Femur (tissue), 1 donor: ENCODE measurements at regions not wholly inside any gene's neighbourhood (a gene's known extent, or its start where the extent isn't known, plus 50 kb on each side); places are given as distances from the start of the nearest gene placed in this dataset.

ENCODE experiments used
- DNase-seq: peaks from one replicate; pipeline ENCODE4 v3.0.0-alpha.2; 2017

DNA sequence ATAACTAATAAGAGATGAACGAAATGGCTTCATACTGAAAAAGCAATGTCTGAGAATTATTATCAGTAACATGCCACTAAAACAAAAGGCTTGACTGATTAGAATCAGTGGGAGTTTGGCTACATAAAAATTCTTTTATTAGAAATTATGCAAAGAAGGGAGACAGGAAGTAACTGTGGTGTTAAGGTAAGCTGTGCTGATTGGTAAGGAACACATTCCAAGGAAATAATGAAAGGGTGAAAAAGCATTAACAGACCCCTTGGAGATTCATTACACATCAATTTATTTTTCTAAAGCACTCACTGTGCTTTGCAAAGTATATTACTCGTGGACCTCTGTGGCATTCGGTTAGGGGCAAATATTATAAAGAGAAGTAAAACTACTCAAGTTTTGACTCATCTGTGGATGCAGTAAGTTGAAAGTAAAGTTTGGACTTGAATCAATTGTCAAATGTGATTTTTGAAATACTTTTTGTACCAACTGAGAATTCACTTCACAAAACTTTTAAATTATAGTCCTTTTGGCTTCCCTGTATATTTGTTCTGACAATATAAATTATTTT is 176.1 kb upstream of the ZPLD1 start:
- no peak for DNase-seq

DNA sequence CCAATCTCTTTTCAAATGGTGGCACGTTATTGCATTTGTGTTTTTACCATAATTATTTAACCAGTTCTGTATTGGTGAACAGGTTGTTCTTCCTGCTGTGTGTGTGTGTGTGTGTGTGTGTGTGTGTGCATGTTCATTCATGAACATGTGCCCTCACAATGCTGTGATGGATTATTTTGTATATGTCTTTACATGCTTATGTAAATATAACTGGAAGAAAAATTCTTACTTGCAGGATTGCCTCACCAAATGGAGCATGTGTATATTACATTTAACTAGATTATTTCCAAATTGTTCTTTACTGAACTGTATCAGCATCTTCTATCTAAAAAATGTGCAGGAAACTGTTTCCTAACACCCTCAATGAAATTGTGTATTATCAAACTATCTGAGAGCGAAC is 175.2 kb upstream of the ZPLD1 start:
- DNase-seq = no peak

GRCh38 chr3:102265720-102266119 is 169.1 kb upstream of the ZPLD1 start:
- DNase-seq = no peak

DNA sequence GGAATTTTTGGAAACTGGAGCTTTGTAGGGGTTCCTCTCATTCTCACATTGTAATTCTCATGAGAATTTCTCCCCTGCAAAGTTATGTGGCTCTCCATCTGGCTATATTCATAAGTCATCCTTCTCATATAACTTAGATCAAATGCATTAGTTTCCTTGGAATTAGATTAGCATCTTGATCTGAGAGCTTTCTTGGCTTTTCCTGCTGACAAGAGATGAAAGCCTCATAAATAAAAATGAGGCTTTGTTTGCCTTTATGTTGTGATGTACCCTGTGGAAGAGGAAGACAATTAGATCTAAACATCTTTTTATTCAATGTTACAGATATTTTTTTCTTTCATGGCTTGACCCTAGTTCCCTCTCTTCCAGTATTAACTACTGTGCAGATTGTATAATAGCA is 165.4 kb upstream of the ZPLD1 start:
- DNase-seq = no peak

DNA sequence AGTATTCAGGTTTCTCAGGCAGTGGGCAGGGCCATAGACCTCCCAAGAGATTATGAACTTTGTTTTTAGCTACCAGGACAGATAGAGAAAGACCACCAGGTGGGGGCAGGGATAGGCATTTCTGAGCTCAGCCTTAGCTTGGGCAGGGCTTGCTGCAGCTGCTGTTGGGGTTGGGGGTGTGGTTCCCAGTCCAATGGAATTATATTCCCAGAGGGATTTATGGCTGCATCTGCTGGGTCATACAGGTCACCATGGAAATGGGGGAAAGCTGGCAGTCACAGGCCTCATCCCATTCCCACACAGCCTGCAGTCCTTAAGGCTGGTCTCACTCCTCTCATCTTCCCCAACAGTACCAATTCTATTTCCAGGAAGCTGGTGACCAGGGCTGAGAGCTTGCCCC is 144.6 kb upstream of the ZPLD1 start:
- no peak for DNase-seq

DNA sequence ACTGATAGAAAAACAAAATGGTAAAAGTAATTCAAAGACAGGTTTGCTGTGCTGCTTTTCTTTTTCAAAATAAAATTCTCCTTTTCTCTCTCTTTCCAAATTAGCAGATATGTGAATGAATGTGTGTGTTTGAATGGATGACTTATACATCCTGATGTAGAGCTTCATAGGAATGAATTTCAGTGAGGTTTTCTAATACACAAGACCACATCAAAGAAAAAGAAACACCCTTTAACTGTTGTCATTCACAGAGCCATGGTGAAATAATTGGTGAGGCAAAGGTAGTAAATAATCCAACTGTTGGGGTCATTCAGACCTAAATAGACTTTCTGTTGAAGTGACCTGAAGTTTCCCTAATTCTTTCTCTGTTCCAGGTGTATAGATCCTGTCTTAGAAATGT is 139.1 kb upstream of the ZPLD1 start:
- DNase-seq = no peak

DNA sequence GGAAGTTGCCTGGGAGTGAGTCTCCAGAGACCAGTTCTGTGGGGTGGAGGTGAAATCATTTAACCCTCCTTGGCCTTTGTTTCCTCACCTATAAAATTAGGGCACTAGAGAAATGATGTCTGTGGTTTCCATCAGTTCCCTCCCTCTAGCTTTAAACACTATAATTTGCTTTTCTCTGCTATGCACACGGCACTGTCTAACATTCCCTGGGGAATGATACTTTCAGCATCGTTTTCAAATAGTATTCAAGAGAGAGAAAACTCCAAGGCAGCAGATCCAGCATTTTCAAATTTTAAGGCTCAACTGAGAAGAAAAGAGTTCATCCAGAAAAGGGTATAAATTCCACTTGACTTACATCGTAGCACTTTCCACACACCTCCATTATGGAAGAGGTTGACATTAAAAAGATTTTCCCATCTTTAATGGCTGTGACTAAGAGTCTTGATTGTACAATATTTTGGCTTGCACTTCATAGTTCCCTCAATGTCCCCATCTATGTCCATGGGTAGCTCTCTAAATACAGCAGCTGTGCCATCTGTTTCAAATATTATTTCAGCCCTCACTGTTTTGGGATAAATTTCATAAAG is 137.7 kb upstream of the ZPLD1 start:
- no peak for DNase-seq

GRCh38 chr3:102299125-102299877 is 135.5 kb upstream of the ZPLD1 start:
- no peak for DNase-seq

DNA sequence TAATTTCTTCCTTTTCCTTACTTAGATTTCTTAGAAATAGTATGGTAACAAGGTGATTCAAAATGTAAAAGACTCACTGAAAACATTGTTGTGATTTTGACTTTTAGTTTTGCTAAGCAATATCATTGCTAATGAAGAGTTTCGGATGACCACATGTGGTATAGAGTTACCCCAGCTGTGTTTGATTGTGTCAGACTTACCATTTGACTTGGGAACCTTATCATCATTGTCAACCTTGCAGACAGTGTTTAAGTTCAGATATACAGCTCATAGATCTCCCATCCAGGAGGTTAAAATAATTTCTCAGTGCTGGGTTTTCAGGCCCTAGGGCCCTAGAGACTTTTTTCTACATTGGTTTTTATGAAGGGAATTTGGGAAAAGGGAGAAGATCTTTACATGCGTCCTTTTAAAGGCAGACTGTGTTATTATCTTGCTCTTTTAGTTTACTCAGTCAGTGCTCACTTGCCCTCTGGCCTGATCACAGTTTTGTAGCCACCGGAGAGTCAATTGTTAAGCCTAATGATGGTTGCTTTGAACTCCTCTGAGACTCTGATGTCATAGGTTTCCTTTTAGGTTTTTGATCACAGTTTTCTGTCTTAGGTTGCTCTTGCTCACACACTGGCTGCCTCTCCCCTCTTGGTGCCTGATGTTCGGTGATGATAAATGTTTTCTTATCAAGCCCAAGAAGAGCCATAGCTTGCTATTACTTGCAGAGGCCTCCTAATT is 133.5 kb upstream of the ZPLD1 start:
- no peak for DNase-seq

DNA sequence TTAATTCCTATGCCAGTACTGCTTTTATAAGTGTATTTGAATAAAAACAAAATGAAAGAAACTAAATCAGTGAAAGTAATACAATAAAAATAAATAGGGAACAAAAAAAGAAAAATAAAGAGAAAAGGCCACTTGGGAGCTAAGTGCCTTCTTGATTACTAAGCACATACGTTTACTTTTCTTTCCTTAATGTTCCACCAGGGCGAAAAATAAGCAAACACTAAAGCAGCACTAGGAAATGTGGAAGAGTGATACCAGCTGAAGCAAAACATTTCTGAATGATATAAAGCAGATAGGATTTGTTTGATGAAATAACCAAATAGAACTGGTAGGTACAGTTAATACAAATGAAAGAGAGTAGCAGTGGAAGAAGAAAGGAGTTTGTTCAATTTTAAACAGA is 132.8 kb upstream of the ZPLD1 start:
- no peak for DNase-seq

- no peak for DNase-seq
Observed at GRCh38 chr3:102304550-102304949, 130.3 kb upstream of the ZPLD1 start.

GRCh38 chr3:102307442-102307841 is 127.4 kb upstream of the ZPLD1 start:
- DNase-seq = no peak

DNA sequence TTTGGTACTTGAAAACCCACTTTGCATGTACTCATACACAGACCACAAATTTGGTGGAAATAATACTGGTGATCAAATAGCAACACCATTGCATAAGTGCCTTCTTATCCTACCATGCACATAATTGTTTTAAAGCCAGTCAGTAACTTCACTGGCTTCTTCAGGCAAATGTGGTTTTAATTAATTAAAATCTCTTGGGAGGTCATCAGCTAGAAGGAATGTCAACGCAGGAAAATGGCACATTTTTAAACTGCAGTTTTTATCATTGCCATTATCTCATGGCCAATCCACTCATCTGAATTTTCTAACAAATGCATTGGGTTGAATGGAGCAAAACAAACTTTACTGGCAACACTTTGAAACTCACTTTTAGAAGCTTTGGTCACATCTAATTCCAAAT is 105.7 kb upstream of the ZPLD1 start:
- DNase-seq = no peak

- no peak for DNase-seq
Observed at GRCh38 chr3:102329561-102329960, 105.3 kb upstream of the ZPLD1 start.

GRCh38 chr3:102332205-102332604 is 102.6 kb upstream of the ZPLD1 start:
- no peak for DNase-seq

- DNase-seq = no peak
Observed at GRCh38 chr3:102332934-102333333, 101.9 kb upstream of the ZPLD1 start.

DNA sequence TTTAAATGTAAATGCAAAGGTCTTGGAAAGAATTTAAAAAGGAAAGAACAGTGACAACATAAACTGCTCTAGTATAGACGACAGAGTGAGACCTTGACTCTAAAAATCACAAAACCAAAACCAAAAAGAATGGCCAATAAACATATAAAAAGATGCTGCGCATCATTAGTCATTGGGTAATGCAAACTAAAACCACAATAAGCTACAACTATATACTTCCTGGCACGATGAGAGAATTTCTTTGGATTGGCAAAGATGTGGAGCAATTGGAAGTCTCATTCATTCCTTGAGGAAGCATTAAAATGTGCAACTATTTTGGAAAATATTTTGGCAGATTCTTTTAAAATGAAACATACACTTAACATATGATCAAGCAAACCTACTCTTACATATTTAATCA is 98.7 kb upstream of the ZPLD1 start:
- no peak for DNase-seq

GRCh38 chr3:102339671-102340070 is 95.1 kb upstream of the ZPLD1 start:
- DNase-seq = no peak

GRCh38 chr3:102346897-102347296 is 87.9 kb upstream of the ZPLD1 start:
- no peak for DNase-seq

GRCh38 chr3:102348904-102349303 is 85.9 kb upstream of the ZPLD1 start:
- no peak for DNase-seq

GRCh38 chr3:102353148-102353547 is 81.7 kb upstream of the ZPLD1 start:
- no peak for DNase-seq

- DNase-seq = no peak
Observed at GRCh38 chr3:102353805-102354204, 81.0 kb upstream of the ZPLD1 start.

DNA sequence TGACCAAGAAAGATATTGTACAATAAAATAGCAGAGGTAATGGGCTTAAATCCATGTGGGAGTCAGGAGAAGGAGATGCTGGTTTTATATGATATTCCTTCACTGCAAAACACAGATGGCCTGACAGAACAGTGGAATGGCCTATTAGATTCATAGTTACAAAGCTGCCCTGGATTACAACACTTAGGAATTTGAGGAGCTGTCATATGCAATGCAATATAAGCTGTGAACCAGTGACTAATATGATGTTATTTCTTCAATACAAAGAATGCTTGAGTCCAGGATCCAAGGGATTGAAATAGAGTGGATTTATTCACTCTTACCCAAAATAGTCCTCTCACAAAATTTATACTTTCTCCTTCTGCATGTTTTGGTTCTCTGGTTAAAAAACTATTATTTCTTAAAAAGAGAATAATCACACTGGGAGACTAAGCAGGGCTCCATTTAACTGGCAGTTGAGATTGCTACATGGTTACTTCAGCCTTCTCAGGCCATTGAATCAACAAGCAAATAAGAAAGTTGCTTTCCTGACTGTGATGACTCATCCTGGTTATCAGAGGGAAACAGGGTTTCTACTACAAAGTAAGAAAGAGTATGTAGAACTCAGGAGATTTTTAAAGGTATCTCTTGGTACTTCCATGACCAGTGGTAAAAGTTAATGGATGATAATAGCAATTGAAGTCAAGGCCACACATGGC is 79.8 kb upstream of the ZPLD1 start:
- no peak for DNase-seq
